ENCODE measurements at regions not wholly inside any gene's neighbourhood (a gene's known extent, or its start where the extent isn't known, plus 50 kb on each side); places are given as distances from the start of the nearest gene placed in this dataset.
"Not testable (repeated sequence)": the region's sequence is repeated elsewhere in the genome, so short reads cannot be mapped to it uniquely, and the experiment has no call there.

- not testable (repeated sequence) for H2BK12ac ChIP-seq (ENCODE audit: low read length); H3K4me3 ChIP-seq (ENCODE audit: low read length in 2 of 2); H3K36me3 ChIP-seq (replicated peaks in 1 of 2; ENCODE audit: control insufficient read depth in 2 of 2, insufficient read depth in 2 of 2, low read length in 2 of 2); H4K8ac ChIP-seq (ENCODE audit: low read depth, low read length); H3K23ac ChIP-seq (ENCODE audit: low read depth, low read length, poor library complexity); H2AK5ac ChIP-seq (ENCODE audit: low read depth, low read length); H2BK120ac ChIP-seq (ENCODE audit: low read depth, low read length); H3K14ac ChIP-seq (ENCODE audit: low read length); H3K9me3 ChIP-seq (replicated peaks in 1 of 2; ENCODE audit: control insufficient read depth in 2 of 2, insufficient read depth in 1 of 2, low read depth in 1 of 2, low read length in 2 of 2); H3K9ac ChIP-seq (ENCODE audit: low read depth, low read length, poor library complexity); H4K91ac ChIP-seq (ENCODE audit: low read depth, low read length, poor library complexity); H3K27me3 ChIP-seq (ENCODE audit: control insufficient read depth in 3 of 3, insufficient read depth in 3 of 3, low read depth in 1 of 3, low read length in 3 of 3); H3K18ac ChIP-seq (ENCODE audit: low read length); H3K27ac ChIP-seq (replicated peaks; ENCODE audit: low read length); H2BK5ac ChIP-seq (ENCODE audit: low read length); H3K4me1 ChIP-seq (ENCODE audit: control insufficient read depth in 2 of 2, insufficient read depth in 1 of 2, low read depth in 1 of 2, low read length in 2 of 2); H2BK15ac ChIP-seq (ENCODE audit: low read length); H3K4ac ChIP-seq (ENCODE audit: low read length); H3K79me1 ChIP-seq (ENCODE audit: low read depth, low read length); DNase-seq (ENCODE audit: low spot score); H3K4me2 ChIP-seq (ENCODE audit: insufficient read depth, low read length, poor library complexity, severe bottlenecking); H2AFZ ChIP-seq (ENCODE audit: low read length)
- WGBS, 2 donors (ENCODE audit: extremely low coverage in 2 of 2, insufficient read length in 2 of 2, insufficient replicate concordance in 1 of 2) = no CpG with 5 or more reads among the region's 3 CpGs
These were observed 161.3 kb downstream of the LNPK start for GRCh38 chr2:175840765-175841164.

GRCh38 chr2:175840256-175840655 is 161.8 kb downstream of the LNPK start:
- H3K27ac ChIP-seq (replicated peaks; ENCODE audit: low read length) = no peak overlapping the region
- peaks cover 3% of the 10 kb centered on the region in 2 donors for H3K4me1 ChIP-seq (ENCODE audit: control insufficient read depth in 2 of 2, insufficient read depth in 1 of 2, low read depth in 1 of 2, low read length in 2 of 2)
- no peak overlapping the region for H2AK5ac ChIP-seq (ENCODE audit: low read depth, low read length)
- H3K27me3 ChIP-seq (ENCODE audit: control insufficient read depth in 3 of 3, insufficient read depth in 3 of 3, low read depth in 1 of 3, low read length in 3 of 3) = no peaks in the 10 kb centered on the region
- H4K8ac ChIP-seq (ENCODE audit: low read depth, low read length) = no peak overlapping the region
- no peak overlapping the region for H2BK12ac ChIP-seq (ENCODE audit: low read length)
- no peak for DNase-seq (ENCODE audit: low spot score)
- no peak overlapping the region for H3K4ac ChIP-seq (ENCODE audit: low read length)
- H4K91ac ChIP-seq (ENCODE audit: low read depth, low read length, poor library complexity) = no peak overlapping the region
- no peak overlapping the region for H3K4me2 ChIP-seq (ENCODE audit: insufficient read depth, low read length, poor library complexity, severe bottlenecking)
- H3K9ac ChIP-seq (ENCODE audit: low read depth, low read length, poor library complexity) = no peak overlapping the region
- no peaks in the 10 kb centered on the region for H3K36me3 ChIP-seq (replicated peaks in 1 of 2; ENCODE audit: control insufficient read depth in 2 of 2, insufficient read depth in 2 of 2, low read length in 2 of 2)
- no peaks in the 10 kb centered on the region for H3K79me1 ChIP-seq (ENCODE audit: low read depth, low read length)
- no peak overlapping the region for H2BK120ac ChIP-seq (ENCODE audit: low read depth, low read length)
- no peak overlapping the region for H3K23ac ChIP-seq (ENCODE audit: low read depth, low read length, poor library complexity)
- WGBS, 2 donors (ENCODE audit: extremely low coverage in 2 of 2, insufficient read length in 2 of 2, insufficient replicate concordance in 1 of 2) = no CpG with 5 or more reads among the region's 1 CpG
- no peak overlapping the region for H3K4me3 ChIP-seq (ENCODE audit: low read length in 2 of 2)
- no peaks in the 10 kb centered on the region for H3K9me3 ChIP-seq (replicated peaks in 1 of 2; ENCODE audit: control insufficient read depth in 2 of 2, insufficient read depth in 1 of 2, low read depth in 1 of 2, low read length in 2 of 2)
- no peak overlapping the region for H3K18ac ChIP-seq (ENCODE audit: low read length)
- H2AFZ ChIP-seq (ENCODE audit: low read length) = no peak overlapping the region
- no peak overlapping the region for H2BK5ac ChIP-seq (ENCODE audit: low read length)
- no peak overlapping the region for H3K14ac ChIP-seq (ENCODE audit: low read length)
- no peak overlapping the region for H2BK15ac ChIP-seq (ENCODE audit: low read length)

- Histone ChIP-seq H2BK120ac (ENCODE audit: low read depth, low read length) (no peak overlapping the region), H2AK5ac (ENCODE audit: low read depth, low read length) (no peak overlapping the region), H4K91ac (ENCODE audit: low read depth, low read length, poor library complexity) (no peak overlapping the region), H2BK12ac (ENCODE audit: low read length) (no peak overlapping the region), H2BK15ac (ENCODE audit: low read length) (no peak overlapping the region), H3K18ac (ENCODE audit: low read length) (no peak overlapping the region), H2BK5ac (ENCODE audit: low read length) (no peak overlapping the region), H3K27ac (replicated peaks; ENCODE audit: low read length) (no peak overlapping the region), H3K36me3 (replicated peaks in 1 of 2; ENCODE audit: control insufficient read depth in 2 of 2, insufficient read depth in 2 of 2, low read length in 2 of 2) (no peaks in the 10 kb centered on the region), H3K4me1 (ENCODE audit: control insufficient read depth in 2 of 2, insufficient read depth in 1 of 2, low read depth in 1 of 2, low read length in 2 of 2) (peaks cover 6 to 12% of the 10 kb centered on the region in 2 donors), H3K4me2 (ENCODE audit: insufficient read depth, low read length, poor library complexity, severe bottlenecking) (no peak overlapping the region), H2AFZ (ENCODE audit: low read length) (no peak overlapping the region), H3K79me1 (ENCODE audit: low read depth, low read length) (no peaks in the 10 kb centered on the region), H3K4me3 (ENCODE audit: low read length in 2 of 2) (no peak overlapping the region), H4K8ac (ENCODE audit: low read depth, low read length) (no peak overlapping the region), H3K14ac (ENCODE audit: low read length) (no peak overlapping the region), H3K9ac (ENCODE audit: low read depth, low read length, poor library complexity) (no peak overlapping the region), H3K27me3 (ENCODE audit: control insufficient read depth in 3 of 3, insufficient read depth in 3 of 3, low read depth in 1 of 3, low read length in 3 of 3) (no peaks in the 10 kb centered on the region), H3K9me3 (replicated peaks in 1 of 2; ENCODE audit: control insufficient read depth in 2 of 2, insufficient read depth in 1 of 2, low read depth in 1 of 2, low read length in 2 of 2) (no peaks in the 10 kb centered on the region), H3K23ac (ENCODE audit: low read depth, low read length, poor library complexity) (no peak overlapping the region), H3K4ac (ENCODE audit: low read length) (no peak overlapping the region)
- DNase-seq (ENCODE audit: low spot score) = no peak
- no CpG with 5 or more reads among the region's 2 CpGs for WGBS, 2 donors (ENCODE audit: extremely low coverage in 2 of 2, insufficient read length in 2 of 2, insufficient replicate concordance in 1 of 2)
These were observed 163.1 kb downstream of the LNPK start for GRCh38 chr2:175838979-175839378.

GRCh38 chr2:175837046-175837445 is 165.0 kb downstream of the LNPK start:
- no peak overlapping the region for H3K4ac ChIP-seq (ENCODE audit: low read length)
- H4K91ac ChIP-seq (ENCODE audit: low read depth, low read length, poor library complexity) = no peak overlapping the region
- H3K4me2 ChIP-seq (ENCODE audit: insufficient read depth, low read length, poor library complexity, severe bottlenecking) = no peak overlapping the region
- no peak overlapping the region for H2AK5ac ChIP-seq (ENCODE audit: low read depth, low read length)
- no peak overlapping the region for H3K18ac ChIP-seq (ENCODE audit: low read length)
- no peaks in the 10 kb centered on the region for H3K79me1 ChIP-seq (ENCODE audit: low read depth, low read length)
- no peak overlapping the region for H2AFZ ChIP-seq (ENCODE audit: low read length)
- no peak overlapping the region for H3K4me3 ChIP-seq (ENCODE audit: low read length in 2 of 2)
- no CpG with 5 or more reads among the region's 3 CpGs for WGBS, 2 donors (ENCODE audit: extremely low coverage in 2 of 2, insufficient read length in 2 of 2, insufficient replicate concordance in 1 of 2)
- no peaks in the 10 kb centered on the region for H3K27me3 ChIP-seq (ENCODE audit: control insufficient read depth in 3 of 3, insufficient read depth in 3 of 3, low read depth in 1 of 3, low read length in 3 of 3)
- H2BK120ac ChIP-seq (ENCODE audit: low read depth, low read length) = no peak overlapping the region
- H3K14ac ChIP-seq (ENCODE audit: low read length) = no peak overlapping the region
- H3K9ac ChIP-seq (ENCODE audit: low read depth, low read length, poor library complexity) = no peak overlapping the region
- no peak overlapping the region for H3K23ac ChIP-seq (ENCODE audit: low read depth, low read length, poor library complexity)
- H2BK12ac ChIP-seq (ENCODE audit: low read length) = no peak overlapping the region
- no peak for DNase-seq (ENCODE audit: low spot score)
- H3K4me1 ChIP-seq (ENCODE audit: control insufficient read depth in 2 of 2, insufficient read depth in 1 of 2, low read depth in 1 of 2, low read length in 2 of 2) = peaks cover 4 to 9% of the 10 kb centered on the region in 2 donors
- no peak overlapping the region for H3K27ac ChIP-seq (replicated peaks; ENCODE audit: low read length)
- H4K8ac ChIP-seq (ENCODE audit: low read depth, low read length) = no peak overlapping the region
- no peaks in the 10 kb centered on the region for H3K36me3 ChIP-seq (replicated peaks in 1 of 2; ENCODE audit: control insufficient read depth in 2 of 2, insufficient read depth in 2 of 2, low read length in 2 of 2)
- H3K9me3 ChIP-seq (replicated peaks in 1 of 2; ENCODE audit: control insufficient read depth in 2 of 2, insufficient read depth in 1 of 2, low read depth in 1 of 2, low read length in 2 of 2) = no peaks in the 10 kb centered on the region
- no peak overlapping the region for H2BK15ac ChIP-seq (ENCODE audit: low read length)
- H2BK5ac ChIP-seq (ENCODE audit: low read length) = no peak overlapping the region

Measured in neuronal stem cell (in vitro differentiated cells).